Activated CD4-positive, alpha-beta T cell treated with anti-CD3 and anti-CD28 coated beads, Interleukin-2, amount 50 U/mL, for 1 hour (primary cell): ENCODE measurements at regions not wholly inside any gene's neighbourhood (a gene's known extent, or its start where the extent isn't known, plus 50 kb on each side); places are given as distances from the start of the nearest gene placed in this dataset.
A peak's percentile ranks its signal among the peaks of the same experiment; 100 is the strongest.

Experiments
- DNase-seq: peaks from one replicate; pipeline ENCODE4 v3.0.0-alpha.2; 2020

GRCh38 chr17:77637818-77638575 lies 320.5 kb upstream of the TNRC6C start:
- DNase-seq, result no peak

GRCh38 chr17:77640252-77640651 lies 318.3 kb upstream of the TNRC6C start:
- DNase-seq, result no peak

GRCh38 chr17:77640916-77641605 lies 317.4 kb upstream of the TNRC6C start:
- DNase-seq, result no peak

GRCh38 chr17:77641718-77642117 lies 316.8 kb upstream of the TNRC6C start:
- no peak for DNase-seq

GRCh38 chr17:77644181-77645071 lies 314.1 kb upstream of the TNRC6C start:
- DNase-seq, result no peak

- DNase-seq, result peak; percentile 36
Measured at GRCh38 chr17:77645072-77646045, 313.1 kb upstream of the TNRC6C start.

GRCh38 chr17:77646046-77646430 lies 312.5 kb upstream of the TNRC6C start:
- DNase-seq, result no peak

GRCh38 chr17:77647531-77647930 lies 311.0 kb upstream of the TNRC6C start:
- DNase-seq, result no peak

GRCh38 chr17:77649717-77650211 lies 308.7 kb upstream of the TNRC6C start:
- DNase-seq, result no peak

GRCh38 chr17:77651988-77652387 lies 306.5 kb upstream of the TNRC6C start:
- no peak for DNase-seq

GRCh38 chr17:77654296-77654695 lies 304.2 kb upstream of the TNRC6C start:
- no peak for DNase-seq

GRCh38 chr17:77654850-77655249 lies 303.7 kb upstream of the TNRC6C start:
- DNase-seq, result no peak

- DNase-seq, result no peak
Measured at GRCh38 chr17:77656054-77656453, 302.4 kb upstream of the TNRC6C start.

- DNase-seq, result no peak
Measured at GRCh38 chr17:77657839-77658238, 300.7 kb upstream of the TNRC6C start.

GRCh38 chr17:77660524-77660923 lies 298.0 kb upstream of the TNRC6C start:
- DNase-seq, result no peak

GRCh38 chr17:77662833-77663232 lies 295.7 kb upstream of the TNRC6C start:
- DNase-seq, result no peak

GRCh38 chr17:77664097-77664729 lies 294.3 kb upstream of the TNRC6C start:
- DNase-seq, result no peak

GRCh38 chr17:77665833-77666232 lies 292.7 kb upstream of the TNRC6C start:
- no peak for DNase-seq

GRCh38 chr17:77666462-77666861 lies 292.0 kb upstream of the TNRC6C start:
- no peak for DNase-seq

GRCh38 chr17:77666881-77667395 lies 291.6 kb upstream of the TNRC6C start:
- peak; percentile 53 for DNase-seq

GRCh38 chr17:77667478-77667877 lies 291.0 kb upstream of the TNRC6C start:
- DNase-seq, result no peak
